ENCODE measurements at regions not wholly inside any gene's neighbourhood (a gene's known extent, or its start where the extent isn't known, plus 50 kb on each side); places are given as distances from the start of the nearest gene placed in this dataset.

DNA sequence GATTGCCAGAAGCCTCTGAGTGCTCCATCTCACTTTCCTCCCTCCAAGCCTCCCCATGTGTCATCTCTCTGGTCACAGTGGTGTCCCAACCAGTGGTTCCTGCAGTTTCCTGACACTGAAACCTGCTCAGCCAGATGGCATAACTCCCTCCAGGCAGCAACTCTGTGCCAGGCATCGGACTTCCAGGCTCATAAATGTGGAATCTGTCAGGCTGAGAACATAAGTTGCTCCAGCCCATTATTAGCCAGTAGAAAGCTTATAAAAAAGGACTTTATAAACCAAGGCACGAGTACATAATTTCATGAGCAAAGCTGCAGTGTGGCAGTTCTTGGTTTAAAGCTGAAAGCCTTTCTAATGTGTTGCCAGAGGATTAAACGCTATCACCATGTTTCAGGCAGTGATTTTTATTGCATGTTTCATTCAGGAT, 194.3 kb downstream of the DACT1 start:
- no peak overlapping the region for H3K27ac Mint-ChIP-seq
- H3K36me3 Mint-ChIP-seq (ENCODE audit: low read depth), result no peaks in the 10 kb centered on the region
- peaks cover 5% of the 10 kb centered on the region for H3K4me1 Mint-ChIP-seq (ENCODE audit: low read depth)
- no peak overlapping the region for H3K4me3 Mint-ChIP-seq (ENCODE audit: low read depth)
- intact Hi-C loops (cut with micrococcal nuclease), result no loop called here
- no peak for DNase-seq (ENCODE audit: low spot score)
- peaks cover 4% of the 10 kb centered on the region for H3K9me3 Mint-ChIP-seq
- H3K27me3 Mint-ChIP-seq (ENCODE audit: low read depth), result no peaks in the 10 kb centered on the region

DNA sequence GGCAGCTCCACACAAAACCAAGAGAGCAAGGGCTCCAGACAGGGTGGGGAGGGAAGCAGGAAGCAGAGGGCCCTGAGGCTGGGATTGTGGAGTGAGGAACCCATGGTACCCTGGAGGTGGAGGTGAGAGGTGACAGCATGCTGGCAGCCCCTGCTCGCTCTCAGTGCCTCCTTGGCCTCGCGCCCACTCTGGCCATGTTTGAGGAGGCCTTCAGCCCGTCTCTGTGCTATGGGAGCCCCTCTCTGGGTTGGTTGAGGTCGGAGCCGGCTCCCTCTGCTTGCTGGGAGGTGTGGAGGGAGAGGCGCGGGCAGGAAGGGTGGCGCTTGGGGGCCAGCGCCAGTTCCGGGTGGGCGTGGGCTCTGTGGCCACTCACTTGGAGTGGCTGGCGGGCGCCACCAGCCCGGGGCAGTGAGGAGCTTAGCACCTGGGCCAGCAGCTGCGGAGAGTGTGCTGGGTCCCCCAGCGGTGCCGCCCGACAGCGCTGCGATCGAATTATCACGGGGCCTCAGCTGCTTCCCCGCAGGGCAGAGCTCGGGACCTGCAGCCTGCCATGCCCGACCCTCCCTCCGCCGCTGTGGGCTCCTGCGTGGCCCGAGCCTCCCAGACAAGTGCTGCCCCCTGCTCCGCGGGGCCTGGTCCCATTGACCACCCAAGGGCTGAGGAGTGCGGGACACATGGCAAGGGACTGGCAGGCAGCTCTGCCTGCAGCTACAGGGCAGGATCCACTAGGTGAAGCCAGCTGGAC, 196.0 kb downstream of the DACT1 start:
- no peak overlapping the region for H3K4me3 Mint-ChIP-seq (ENCODE audit: low read depth)
- intact Hi-C loops (cut with micrococcal nuclease), result no loop called here

GRCh38 chr14:58836303-58836974, 198.7 kb downstream of the DACT1 start:
- intact Hi-C loops (cut with micrococcal nuclease), result no loop called here
- H3K36me3 Mint-ChIP-seq (ENCODE audit: low read depth), result no peaks in the 10 kb centered on the region
- no peak for DNase-seq (ENCODE audit: low spot score)
- H3K4me1 Mint-ChIP-seq (ENCODE audit: low read depth), result no peaks in the 10 kb centered on the region
- no peaks in the 10 kb centered on the region for H3K27me3 Mint-ChIP-seq (ENCODE audit: low read depth)
- H3K9me3 Mint-ChIP-seq, result no peaks in the 10 kb centered on the region
- no peak overlapping the region for H3K27ac Mint-ChIP-seq
- no peak overlapping the region for H3K4me3 Mint-ChIP-seq (ENCODE audit: low read depth)

More for the DNA sequence above, 196.0 kb downstream of the DACT1 start:
- no peaks in the 10 kb centered on the region for H3K36me3 Mint-ChIP-seq (ENCODE audit: low read depth)
- H3K4me1 Mint-ChIP-seq (ENCODE audit: low read depth), result peaks cover 5% of the 10 kb centered on the region
- no peaks in the 10 kb centered on the region for H3K27me3 Mint-ChIP-seq (ENCODE audit: low read depth)
- no peak for DNase-seq (ENCODE audit: low spot score)
- H3K27ac Mint-ChIP-seq, result no peak overlapping the region
- no peaks in the 10 kb centered on the region for H3K9me3 Mint-ChIP-seq

DNA sequence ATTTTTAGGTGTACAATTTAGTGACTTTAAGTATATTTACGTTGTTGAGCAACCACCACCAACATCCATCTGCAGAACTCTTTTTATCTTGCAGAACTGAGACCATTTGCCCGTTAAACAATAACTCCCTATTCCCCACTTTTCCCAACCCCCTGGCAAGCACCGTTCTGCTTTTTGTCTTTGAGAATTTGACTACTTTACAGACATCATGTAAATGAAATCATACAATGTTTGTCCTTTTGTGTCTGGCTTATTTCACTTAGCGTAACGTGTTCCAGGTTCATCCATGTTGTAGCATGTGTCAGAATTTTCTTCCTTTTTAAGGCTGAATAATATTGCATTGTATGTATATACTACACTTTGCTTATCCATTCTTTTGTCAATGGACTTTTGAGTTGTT, 201.5 kb downstream of the DACT1 start:
- Mint-ChIP-seq H3K27me3 (ENCODE audit: low read depth) (no peaks in the 10 kb centered on the region), H3K4me1 (ENCODE audit: low read depth) (no peaks in the 10 kb centered on the region), H3K9me3 (no peaks in the 10 kb centered on the region), H3K4me3 (ENCODE audit: low read depth) (no peak overlapping the region), H3K36me3 (ENCODE audit: low read depth) (no peaks in the 10 kb centered on the region), H3K27ac (no peak overlapping the region)
- intact Hi-C loops (cut with micrococcal nuclease), result no loop called here
- DNase-seq (ENCODE audit: low spot score), result no peak

DNA sequence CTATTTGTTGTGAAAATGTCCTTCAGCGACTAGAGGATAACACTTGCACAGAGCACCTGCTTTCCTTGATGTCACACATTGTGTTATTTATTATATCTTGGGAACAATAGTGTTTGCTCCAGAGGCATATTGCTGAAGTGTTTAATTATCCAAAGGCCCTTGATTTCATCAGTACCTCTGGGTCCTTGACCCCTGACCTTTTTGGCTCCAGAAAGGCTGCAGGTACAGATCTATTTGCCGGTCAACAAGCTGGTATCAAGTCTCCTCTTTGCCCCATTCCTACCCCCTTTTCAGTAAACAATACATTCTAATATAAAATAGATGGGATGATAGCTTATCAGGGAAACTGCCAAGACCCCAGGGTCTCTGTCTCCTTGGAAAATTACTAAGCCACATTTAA, 206.8 kb downstream of the DACT1 start:
- H3K4me3 Mint-ChIP-seq (ENCODE audit: low read depth), result no peak overlapping the region
- intact Hi-C loops (cut with micrococcal nuclease), result no loop called here
- no peaks in the 10 kb centered on the region for H3K27me3 Mint-ChIP-seq (ENCODE audit: low read depth)

DNA sequence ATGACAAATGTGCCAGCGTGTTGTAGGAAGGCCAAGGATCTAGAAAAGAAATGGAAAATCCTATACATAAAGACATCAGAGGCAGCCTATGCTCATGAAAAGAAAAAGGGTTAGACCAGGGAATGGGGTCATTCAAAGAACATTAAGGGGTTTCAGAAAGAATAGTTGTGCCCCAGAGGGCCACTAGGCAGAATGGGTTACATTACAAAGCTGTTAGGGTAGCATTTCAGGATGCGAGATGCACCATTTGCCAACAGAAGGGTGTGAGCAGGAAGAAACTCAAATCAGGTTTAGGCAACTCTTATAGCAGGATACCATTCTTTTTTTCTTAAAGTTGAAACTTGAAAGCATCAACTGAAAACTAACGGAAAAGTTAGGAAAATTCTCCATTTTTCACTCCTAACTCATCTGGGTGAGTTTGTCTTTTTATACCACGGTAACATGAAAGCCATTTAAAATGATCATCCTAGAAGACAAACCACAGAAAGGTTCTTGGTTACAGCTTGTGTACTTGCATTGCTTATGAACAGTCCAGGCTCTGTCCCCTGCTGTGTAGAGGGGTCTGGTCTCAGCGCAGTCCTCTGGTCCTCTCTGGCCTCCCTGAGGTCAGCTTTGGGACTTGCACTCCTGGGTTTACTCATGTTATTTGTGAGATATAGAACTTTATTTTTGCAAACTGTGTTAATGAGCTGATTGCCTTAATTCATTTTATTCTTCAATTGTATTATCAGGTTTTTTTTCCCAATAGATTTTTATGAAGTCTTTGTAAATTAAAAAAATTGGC, 209.1 kb downstream of the DACT1 start:
- no peak overlapping the region for H3K4me3 Mint-ChIP-seq (ENCODE audit: low read depth)
- no peak for DNase-seq (ENCODE audit: low spot score)
- no peaks in the 10 kb centered on the region for H3K9me3 Mint-ChIP-seq
- H3K4me1 Mint-ChIP-seq (ENCODE audit: low read depth), result no peaks in the 10 kb centered on the region
- peaks cover 4% of the 10 kb centered on the region for H3K27me3 Mint-ChIP-seq (ENCODE audit: low read depth)
- no peak overlapping the region for H3K27ac Mint-ChIP-seq
- intact Hi-C loops (cut with micrococcal nuclease), result no loop called here
- no peaks in the 10 kb centered on the region for H3K36me3 Mint-ChIP-seq (ENCODE audit: low read depth)

More for the DNA sequence above, 206.8 kb downstream of the DACT1 start:
- H3K27ac Mint-ChIP-seq, result no peak overlapping the region
- DNase-seq (ENCODE audit: low spot score), result no peak
- no peaks in the 10 kb centered on the region for H3K36me3 Mint-ChIP-seq (ENCODE audit: low read depth)
- no peaks in the 10 kb centered on the region for H3K4me1 Mint-ChIP-seq (ENCODE audit: low read depth)
- H3K9me3 Mint-ChIP-seq, result no peaks in the 10 kb centered on the region

DNA sequence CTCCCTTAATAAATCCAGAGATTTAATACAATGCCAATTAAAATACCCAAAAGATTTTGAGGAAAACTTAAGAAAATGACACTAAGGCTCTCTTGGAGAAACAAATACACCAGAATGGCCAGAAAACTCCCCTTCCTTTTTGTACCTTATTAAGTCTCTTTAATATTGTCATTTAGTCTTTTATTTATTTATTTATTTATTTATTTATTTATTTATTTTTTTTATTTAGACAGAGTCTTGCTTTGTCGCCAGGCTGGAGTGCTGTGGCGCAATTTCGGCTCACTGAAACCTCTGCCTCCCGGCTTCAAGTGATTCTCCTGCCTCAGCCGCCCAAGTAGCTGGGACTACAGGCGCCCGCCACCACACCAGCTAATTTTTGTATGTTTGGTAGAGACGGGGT, 210.6 kb downstream of the DACT1 start:
- Mint-ChIP-seq H3K27ac (no peak overlapping the region), H3K4me3 (ENCODE audit: low read depth) (no peak overlapping the region), H3K9me3 (no peaks in the 10 kb centered on the region), H3K4me1 (ENCODE audit: low read depth) (no peaks in the 10 kb centered on the region), H3K36me3 (ENCODE audit: low read depth) (no peaks in the 10 kb centered on the region), H3K27me3 (ENCODE audit: low read depth) (peaks cover 5% of the 10 kb centered on the region)
- intact Hi-C loops (cut with micrococcal nuclease), result no loop called here
- DNase-seq (ENCODE audit: low spot score), result no peak

- peaks cover 5% of the 10 kb centered on the region for H3K27me3 Mint-ChIP-seq (ENCODE audit: low read depth)
- no peaks in the 10 kb centered on the region for H3K9me3 Mint-ChIP-seq
- H3K4me3 Mint-ChIP-seq (ENCODE audit: low read depth), result no peak overlapping the region
- no peaks in the 10 kb centered on the region for H3K36me3 Mint-ChIP-seq (ENCODE audit: low read depth)
- no peak overlapping the region for H3K27ac Mint-ChIP-seq
- intact Hi-C loops (cut with micrococcal nuclease), result no loop called here
- no peaks in the 10 kb centered on the region for H3K4me1 Mint-ChIP-seq (ENCODE audit: low read depth)
- no peak for DNase-seq (ENCODE audit: low spot score)
Observed at GRCh38 chr14:58849601-58850000, 211.8 kb downstream of the DACT1 start.

GRCh38 chr14:58850011-58850410, 212.2 kb downstream of the DACT1 start:
- no peak for DNase-seq (ENCODE audit: low spot score)
- Mint-ChIP-seq H3K36me3 (ENCODE audit: low read depth) (no peaks in the 10 kb centered on the region), H3K27me3 (ENCODE audit: low read depth) (peaks cover 5% of the 10 kb centered on the region), H3K4me1 (ENCODE audit: low read depth) (no peaks in the 10 kb centered on the region), H3K4me3 (ENCODE audit: low read depth) (no peak overlapping the region), H3K9me3 (no peaks in the 10 kb centered on the region), H3K27ac (no peak overlapping the region)
- intact Hi-C loops (cut with micrococcal nuclease), result no loop called here

DNA sequence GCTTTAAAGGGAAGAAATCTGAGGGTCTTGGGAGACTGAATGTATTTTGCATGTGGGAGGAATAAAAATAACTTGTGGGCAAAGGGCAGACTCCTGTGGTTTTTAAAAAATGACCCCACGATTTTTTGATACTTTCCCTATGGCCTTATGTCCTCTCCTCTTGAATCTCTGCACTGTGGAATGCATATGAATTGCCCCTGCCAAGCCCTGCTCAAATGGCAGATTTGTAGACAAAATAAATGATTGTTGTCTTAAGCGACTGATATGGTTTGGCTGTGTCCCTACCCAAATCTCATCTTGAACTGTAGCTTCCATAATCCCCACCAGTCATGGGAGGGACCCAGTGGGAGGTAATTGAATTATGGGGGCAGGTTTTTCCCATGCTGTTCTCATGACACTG, 223.8 kb downstream of the DACT1 start:
- H3K27me3 Mint-ChIP-seq (ENCODE audit: low read depth), result no peaks in the 10 kb centered on the region

GRCh38 chr14:58862416-58863160, 224.8 kb downstream of the DACT1 start:
- Mint-ChIP-seq H3K4me3 (ENCODE audit: low read depth) (no peak overlapping the region), H3K27me3 (ENCODE audit: low read depth) (no peaks in the 10 kb centered on the region), H3K27ac (no peak overlapping the region), H3K4me1 (ENCODE audit: low read depth) (no peaks in the 10 kb centered on the region), H3K36me3 (ENCODE audit: low read depth) (no peaks in the 10 kb centered on the region), H3K9me3 (peaks cover 21% of the 10 kb centered on the region)
- intact Hi-C loops (cut with micrococcal nuclease), result no loop called here
- DNase-seq (ENCODE audit: low spot score), result no peak

More for the DNA sequence above, 223.8 kb downstream of the DACT1 start:
- Mint-ChIP-seq H3K27ac (no peak overlapping the region), H3K9me3 (peaks cover 26% of the 10 kb centered on the region), H3K4me3 (ENCODE audit: low read depth) (no peak overlapping the region), H3K4me1 (ENCODE audit: low read depth) (no peaks in the 10 kb centered on the region), H3K36me3 (ENCODE audit: low read depth) (no peaks in the 10 kb centered on the region)
- intact Hi-C loops (cut with micrococcal nuclease), result no loop called here
- DNase-seq (ENCODE audit: low spot score), result no peak

- Mint-ChIP-seq H3K27ac (no peak overlapping the region), H3K27me3 (ENCODE audit: low read depth) (no peaks in the 10 kb centered on the region), H3K4me1 (ENCODE audit: low read depth) (no peaks in the 10 kb centered on the region), H3K36me3 (ENCODE audit: low read depth) (no peaks in the 10 kb centered on the region), H3K9me3 (peaks cover 8% of the 10 kb centered on the region), H3K4me3 (ENCODE audit: low read depth) (no peak overlapping the region)
- intact Hi-C loops (cut with micrococcal nuclease), result no loop called here
- no peak for DNase-seq (ENCODE audit: low spot score)
Observed at GRCh38 chr14:58863661-58864345, 226.0 kb downstream of the DACT1 start.
